Colonic mucosa (tissue), 4 donors: ENCODE measurements at regions not wholly inside any gene's neighbourhood (a gene's known extent, or its start where the extent isn't known, plus 50 kb on each side); places are given as distances from the start of the nearest gene placed in this dataset.

Source experiments
- DNase-seq: peaks from one replicate; pipeline ENCODE4 v3.0.0-alpha.2; 2020
- H3K27ac ChIP-seq: fragments of 200-600 bp; one replicate; pipeline ENCODE4 v1.8.0; 2021
- H3K27me3 ChIP-seq: fragments of 200-600 bp; one replicate; pipeline ENCODE4 v1.8.0; 2021
- H3K36me3 ChIP-seq: fragments of 200-600 bp; one replicate; pipeline ENCODE4 v1.8.0; 2021
- H3K4me1 ChIP-seq: fragments of 200-600 bp; one replicate; pipeline ENCODE4 v1.8.0; 2021; ENCODE audit warnings: mild to moderate bottlenecking
- H3K4me3 ChIP-seq: fragments of 200-600 bp; one replicate; pipeline ENCODE4 v1.8.0; 2021
- H3K9ac ChIP-seq, 2 donors: one replicate each; pipeline ENCODE4 v1.7.0; 2013; ENCODE audit warnings: control low read depth in 2 of 2, low read depth in 2 of 2, low read length in 2 of 2
- H3K9me3 ChIP-seq: fragments of 200-600 bp; one replicate; pipeline ENCODE4 v1.8.0; 2021
- intact Hi-C: fragments of 100-400 bp; cut with DNase I; formaldehyde crosslinking; loops from one replicate; pipeline ENCODE4 v1.14.1; 2022
- TF ChIP-seq, protein P1 (sequence below): fragments of 200-600 bp; IDR thresholded peaks from one replicate; pipeline ENCODE4 v1.8.0; 2022; ENCODE audit warnings: antibody characterized with exemption, mild to moderate bottlenecking
- donor health status: healthy.
- donor health status: DM: no; HTN: no; CAD: no.
- donor health status: DM: no; HTN: no; CAD: no.

- H3K9ac ChIP-seq = no peak overlapping the region
- H3K27me3 ChIP-seq = no peaks in the 10 kb centered on the region
- no peak overlapping the region for H3K27ac ChIP-seq
- intact Hi-C loops = no loop called here
- H3K4me3 ChIP-seq = no peak overlapping the region
- no peaks in the 10 kb centered on the region for H3K4me1 ChIP-seq
- no peaks in the 10 kb centered on the region for H3K36me3 ChIP-seq
- no peak for DNase-seq
- TF ChIP-seq, protein P1, sequence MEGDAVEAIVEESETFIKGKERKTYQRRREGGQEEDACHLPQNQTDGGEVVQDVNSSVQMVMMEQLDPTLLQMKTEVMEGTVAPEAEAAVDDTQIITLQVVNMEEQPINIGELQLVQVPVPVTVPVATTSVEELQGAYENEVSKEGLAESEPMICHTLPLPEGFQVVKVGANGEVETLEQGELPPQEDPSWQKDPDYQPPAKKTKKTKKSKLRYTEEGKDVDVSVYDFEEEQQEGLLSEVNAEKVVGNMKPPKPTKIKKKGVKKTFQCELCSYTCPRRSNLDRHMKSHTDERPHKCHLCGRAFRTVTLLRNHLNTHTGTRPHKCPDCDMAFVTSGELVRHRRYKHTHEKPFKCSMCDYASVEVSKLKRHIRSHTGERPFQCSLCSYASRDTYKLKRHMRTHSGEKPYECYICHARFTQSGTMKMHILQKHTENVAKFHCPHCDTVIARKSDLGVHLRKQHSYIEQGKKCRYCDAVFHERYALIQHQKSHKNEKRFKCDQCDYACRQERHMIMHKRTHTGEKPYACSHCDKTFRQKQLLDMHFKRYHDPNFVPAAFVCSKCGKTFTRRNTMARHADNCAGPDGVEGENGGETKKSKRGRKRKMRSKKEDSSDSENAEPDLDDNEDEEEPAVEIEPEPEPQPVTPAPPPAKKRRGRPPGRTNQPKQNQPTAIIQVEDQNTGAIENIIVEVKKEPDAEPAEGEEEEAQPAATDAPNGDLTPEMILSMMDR = no peak
- no peaks in the 10 kb centered on the region for H3K9me3 ChIP-seq
These were observed 231.0 kb downstream of the METTL4 start for GRCh38 chr18:2340335-2340734.

DNA sequence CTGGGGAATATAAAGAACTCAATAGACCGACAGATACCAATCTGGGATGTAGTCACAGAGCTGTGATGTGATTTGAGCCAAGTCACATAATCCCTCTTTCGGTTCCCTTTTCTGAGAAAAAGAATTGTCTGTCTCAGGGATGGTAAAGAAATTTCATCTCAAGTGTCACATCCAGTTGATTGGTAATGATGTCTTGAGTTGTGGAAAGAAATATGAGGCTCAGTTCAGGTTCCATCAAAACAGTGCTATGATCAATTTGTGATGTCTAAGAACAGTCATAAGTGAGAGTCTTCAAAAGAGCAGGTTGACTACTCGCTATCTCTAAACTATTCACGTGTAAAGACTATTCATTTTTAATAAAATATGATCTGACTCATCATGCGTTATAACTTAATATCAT, 223.3 kb downstream of the METTL4 start:
- DNase-seq = no peak
- Histone ChIP-seq H3K4me1 (no peaks in the 10 kb centered on the region), H3K9me3 (no peaks in the 10 kb centered on the region), H3K4me3 (no peak overlapping the region), H3K27me3 (no peaks in the 10 kb centered on the region), H3K27ac (no peak overlapping the region), H3K9ac (no peak overlapping the region), H3K36me3 (no peaks in the 10 kb centered on the region)
- TF ChIP-seq, protein P1 = no peak
- intact Hi-C loops = no loop called here

DNA sequence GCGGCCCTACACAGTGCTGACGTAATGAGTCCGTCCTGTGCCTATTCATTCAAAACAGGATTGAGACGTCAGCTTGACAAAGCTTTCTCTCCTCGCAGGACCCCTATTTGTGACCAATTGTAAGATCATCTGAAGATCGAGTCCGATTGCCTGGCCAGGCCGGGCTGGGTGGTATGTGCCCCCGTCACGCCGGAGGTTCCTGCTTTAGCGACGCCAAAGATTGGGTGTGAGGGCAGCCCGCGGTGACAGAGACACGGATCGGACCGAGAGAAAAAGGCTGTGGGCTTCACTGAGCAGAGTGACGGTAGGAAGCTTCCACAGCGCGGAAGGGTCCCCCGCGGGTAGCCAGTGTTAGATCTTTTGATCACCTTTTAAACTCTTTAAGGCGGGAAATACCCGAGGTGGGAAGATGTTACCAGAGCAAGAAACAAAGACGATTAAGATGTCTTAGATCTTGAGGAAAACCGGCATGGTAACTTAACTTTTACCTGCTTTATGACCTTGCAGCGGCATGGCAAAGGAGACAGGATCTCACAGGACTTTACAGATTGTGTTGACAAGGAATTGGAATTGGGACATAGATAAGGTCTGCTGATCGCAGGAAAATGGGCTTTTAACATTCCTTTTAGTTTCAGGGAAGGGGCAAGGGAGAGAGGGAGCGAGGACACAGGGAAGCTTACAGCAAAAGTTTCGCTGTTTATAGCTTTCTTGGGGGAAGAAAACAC, 220.0 kb downstream of the METTL4 start:
- Histone ChIP-seq H3K9ac (no peak overlapping the region), H3K27me3 (no peaks in the 10 kb centered on the region), H3K4me3 (no peak overlapping the region), H3K9me3 (no peaks in the 10 kb centered on the region), H3K4me1 (no peaks in the 10 kb centered on the region), H3K36me3 (no peaks in the 10 kb centered on the region), H3K27ac (no peak overlapping the region)
- TF ChIP-seq, protein P1 = no peak
- intact Hi-C loops = no loop called here
- DNase-seq = no peak

DNA sequence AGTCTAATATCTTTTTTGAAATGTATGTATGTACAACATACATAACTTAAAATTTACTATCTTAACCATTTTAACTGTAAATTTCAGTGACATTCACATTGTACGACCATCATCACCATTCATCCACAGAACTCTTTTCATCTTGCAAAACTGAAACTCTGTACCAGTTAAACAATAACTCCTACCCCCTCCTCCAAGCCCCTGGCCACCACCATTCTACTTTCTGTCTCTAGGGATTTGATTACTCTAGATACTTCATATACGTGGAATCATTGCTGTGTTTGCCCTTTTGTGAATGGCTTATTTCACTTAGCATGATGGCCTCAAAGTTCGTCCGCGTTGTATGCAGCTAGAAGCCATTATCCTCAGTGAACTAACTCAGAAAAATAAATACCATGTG, 217.0 kb downstream of the METTL4 start:
- Histone ChIP-seq H3K27me3 (no peaks in the 10 kb centered on the region), H3K9me3 (no peaks in the 10 kb centered on the region), H3K4me1 (no peaks in the 10 kb centered on the region), H3K36me3 (no peaks in the 10 kb centered on the region), H3K4me3 (no peak overlapping the region), H3K27ac (no peak overlapping the region), H3K9ac (no peak overlapping the region)
- DNase-seq = no peak
- TF ChIP-seq, protein P1 = no peak
- intact Hi-C loops = no loop called here

DNA sequence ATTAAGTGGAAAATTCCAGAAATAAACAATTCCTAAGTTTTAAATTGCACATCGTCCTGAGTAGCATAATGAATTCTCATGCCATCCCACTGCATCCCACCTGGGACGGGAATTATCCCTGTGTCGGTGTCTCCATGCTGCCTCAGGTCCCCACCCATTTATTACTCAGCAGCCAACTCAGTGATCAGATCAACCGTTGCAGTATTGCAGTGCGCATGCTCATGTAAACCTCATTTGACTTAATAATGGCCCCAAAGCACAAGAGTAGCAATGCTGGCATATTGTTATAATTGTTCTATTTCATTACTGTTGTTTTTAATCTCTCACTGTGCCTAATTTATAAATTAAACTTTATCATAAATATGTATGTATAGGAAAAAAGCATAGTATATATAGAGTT, 214.4 kb downstream of the METTL4 start:
- Histone ChIP-seq H3K9ac (no peak overlapping the region), H3K27me3 (no peaks in the 10 kb centered on the region), H3K9me3 (no peaks in the 10 kb centered on the region), H3K4me3 (no peak overlapping the region), H3K36me3 (no peaks in the 10 kb centered on the region), H3K4me1 (no peaks in the 10 kb centered on the region), H3K27ac (no peak overlapping the region)
- no peak for DNase-seq
- intact Hi-C loops = no loop called here
- TF ChIP-seq, protein P1 = no peak
